Endothelial cell of umbilical vein (primary cell): ENCODE measurements at regions not wholly inside any gene's neighbourhood (a gene's known extent, or its start where the extent isn't known, plus 50 kb on each side); places are given as distances from the start of the nearest gene placed in this dataset.

Experiments
- BruUV-seq: library from RNA; stranded (reverse); fragments of 400-500 nt; replicated peaks from 2 replicates; lab custom pipeline; 2021; lab: Mats Ljungman, UMichigan
- CTCF ChIA-PET: fragments of 300-600, 350-600 bp; sonication (Branson Sonifier 250); formaldehyde crosslinking; loops from one replicate; lab custom pipeline; 2021; ENCODE audit warnings: antibody characterized with exemption, inconsistent platforms; lab: Charles Lee
- POLR2A ChIA-PET: fragments of 300-600, 350-600 bp; sonication (Branson Sonifier 250); formaldehyde crosslinking; loops from one replicate; lab custom pipeline; 2021; ENCODE audit warnings: antibody characterized with exemption, inconsistent platforms; lab: Charles Lee
- DNase-seq: peaks from one replicate; pipeline ENCODE4 v3.0.0-alpha.2; 2011; ENCODE audit warnings: low read depth, low spot score
- FAIRE-seq: peaks from 2 replicates; lab custom pipeline; 2011; peaks lifted over from hg19 to GRCh38; lab: Jason Lieb, UNC
- H2AFZ ChIP-seq: 2 replicates; pipeline ENCODE4 v1.6.0; 2012; ENCODE audit warnings: low read depth, low read length, control low read depth, inconsistent platforms
- H3K27ac ChIP-seq: 2 replicates; pipeline ENCODE4 v1.5.1; 2011; ENCODE audit warnings: low read depth, mild to moderate bottlenecking, control low read depth, low read length, moderate library complexity; ENCODE audit not compliant: insufficient read depth
- H3K27me3 ChIP-seq, 2 experiments: 2 replicates each; pipeline versions ENCODE4 v1.6.0 to v1.6.1; 2011; ENCODE audit warnings: low read length in 2 of 2, mixed read lengths in 1 of 2; ENCODE audit not compliant: control insufficient read depth in 2 of 2, insufficient read depth in 2 of 2
- H3K36me3 ChIP-seq, 2 experiments: 2 replicates in 1 of 2; 3 replicates in 1 of 2; pipeline ENCODE4 v1.5.1; 2011; ENCODE audit warnings: low read length in 2 of 2, mild to moderate bottlenecking in 1 of 2, moderate library complexity in 1 of 2; ENCODE audit not compliant: control insufficient read depth in 2 of 2, insufficient read depth in 2 of 2; ENCODE audit errors: extremely low read depth in 1 of 2
- H3K4me1 ChIP-seq: 3 replicates; pipeline ENCODE4 v1.5.1; 2011; ENCODE audit warnings: mild to moderate bottlenecking, low read length; ENCODE audit not compliant: control insufficient read depth, insufficient read depth; ENCODE audit errors: extremely low read depth
- H3K4me2 ChIP-seq: 2 replicates; pipeline ENCODE4 v1.6.1; 2011; ENCODE audit warnings: low read length, control low read depth, mixed read lengths; ENCODE audit not compliant: insufficient read depth
- H3K4me3 ChIP-seq, 3 experiments: fragments of 200-600 bp in 1 of 3; sonication (generic), shearing (Covaris generic) in 1 of 3; replicated peaks in 1 of 3; 2 replicates each; pipeline ENCODE4 v1.5.1; 2011 to 2016; ENCODE audit warnings: control low read depth in 3 of 3, low read length in 3 of 3, mild to moderate bottlenecking in 2 of 3, inconsistent platforms in 1 of 3, low read depth in 1 of 3, moderate library complexity in 1 of 3; ENCODE audit not compliant: insufficient read depth in 1 of 3
- H3K79me2 ChIP-seq: 2 replicates; pipeline ENCODE4 v1.6.0; 2012; ENCODE audit warnings: low read length, inconsistent platforms; ENCODE audit not compliant: control insufficient read depth, insufficient read depth
- H3K9ac ChIP-seq: replicated peaks from 2 replicates; pipeline ENCODE3; 2011; ENCODE audit warnings: low read length, control low read depth; ENCODE audit not compliant: insufficient read depth; ENCODE audit errors: extremely low read depth
- H3K9me1 ChIP-seq: replicated peaks from 3 replicates; pipeline ENCODE4 v1.6.0; 2011; ENCODE audit warnings: mild to moderate bottlenecking, low read length; ENCODE audit not compliant: control insufficient read depth, insufficient read depth; ENCODE audit errors: extremely low read depth
- H3K9me3 ChIP-seq: replicated peaks from 2 replicates; pipeline ENCODE4 v1.5.1; 2012; ENCODE audit warnings: low read length, inconsistent platforms; ENCODE audit not compliant: control insufficient read depth, insufficient read depth
- H4K20me1 ChIP-seq: replicated peaks from 2 replicates; pipeline ENCODE3; 2011; ENCODE audit warnings: mild to moderate bottlenecking, low read length; ENCODE audit not compliant: control insufficient read depth, insufficient read depth; ENCODE audit errors: extremely low read depth
- EZH2 ChIP-seq: IDR thresholded peaks from 2 replicates; pipeline ENCODE4 v1.6.1; 2012; ENCODE audit warnings: borderline replicate concordance, low read depth, mild to moderate bottlenecking, moderate library complexity, low read length, inconsistent platforms; ENCODE audit not compliant: severe bottlenecking
- FOS ChIP-seq: IDR thresholded peaks from 2 replicates; pipeline ENCODE4 v1.6.1; 2011; ENCODE audit warnings: mild to moderate bottlenecking, low read length, moderate library complexity, borderline replicate concordance; ENCODE audit not compliant: insufficient read depth
- GATA2 ChIP-seq: IDR thresholded peaks from 2 replicates; pipeline ENCODE4 v1.7.0; 2011; ENCODE audit warnings: low read depth, mild to moderate bottlenecking, moderate library complexity, mixed read lengths, low read length; ENCODE audit not compliant: insufficient read length, insufficient read depth
- JUN ChIP-seq: IDR thresholded peaks from 2 replicates; pipeline ENCODE4 v1.6.1; 2011; ENCODE audit warnings: borderline replicate concordance, low read depth; ENCODE audit not compliant: insufficient read length, insufficient read depth
- MYC ChIP-seq: IDR thresholded peaks from one replicate; pipeline ENCODE4 v1.6.1; 2011; ENCODE audit warnings: mild to moderate bottlenecking, low read depth, low read length
- POLR2A ChIP-seq: IDR thresholded peaks from 2 replicates; pipeline ENCODE4 v1.6.1; 2012; ENCODE audit warnings: low read depth, mild to moderate bottlenecking, control low read depth, low read length
- POLR2AphosphoS5 ChIP-seq: IDR thresholded peaks from 2 replicates; pipeline ENCODE4 v1.6.1; 2012; ENCODE audit warnings: low read depth, mild to moderate bottlenecking, control low read depth, low read length, moderate library complexity; ENCODE audit not compliant: insufficient read depth
- dilution Hi-C: fragments of 300-500 bp; cut with MboI; formaldehyde crosslinking; loops from one replicate; pipeline ENCODE4 v1.15.0; 2019; ENCODE audit warnings: low sequenced_read_pairs; ENCODE audit not compliant: extremely low pct_ligation_motif_present
- intact Hi-C: fragments of 100-400 bp; cut with micrococcal nuclease; formaldehyde crosslinking; loops from one replicate; pipeline ENCODE4 v1.10.0; 2022
- TF ChIP-seq, protein P1 (sequence below), 2 donors: IDR thresholded peaks; 1 replicate in 1 of 2; 2 replicates in 1 of 2; pipeline ENCODE4 v1.5.1; 2011; ENCODE audit warnings: low read length in 2 of 2, mild to moderate bottlenecking in 2 of 2, moderate library complexity in 2 of 2, control low read depth in 1 of 2, inconsistent platforms in 1 of 2, low read depth in 1 of 2; ENCODE audit not compliant: insufficient read depth in 1 of 2; ENCODE audit errors: extremely low read depth in 1 of 2
- TF ChIP-seq, protein P2 (sequence below): IDR thresholded peaks from 2 replicates; pipeline ENCODE4 v1.6.1; 2011; ENCODE audit not compliant: insufficient read depth, insufficient read length

DNA sequence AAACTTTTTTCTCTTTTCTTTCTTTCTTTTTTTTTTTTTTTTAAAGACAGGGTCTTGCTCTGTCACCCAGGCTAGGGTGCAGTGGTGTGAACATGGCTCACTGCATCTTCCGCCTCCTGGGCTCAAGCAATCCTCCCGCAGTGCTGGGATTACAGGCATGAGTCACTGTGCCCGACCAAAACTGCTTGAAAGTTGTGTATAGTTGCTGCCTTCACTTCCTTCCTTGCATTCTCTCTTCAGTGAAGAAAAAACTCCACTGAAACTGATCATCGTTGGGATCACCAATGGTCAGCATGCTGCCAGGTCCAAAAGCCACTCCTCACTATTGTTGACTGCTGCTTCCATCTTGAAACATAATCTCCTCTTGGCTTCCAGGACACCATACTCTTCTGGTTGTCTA is 66.6 kb upstream of the CTNNA1 start:
- peak overlapping the region; percentile 1 for H2AFZ ChIP-seq
- CTCF ChIA-PET, result no interaction called here

DNA sequence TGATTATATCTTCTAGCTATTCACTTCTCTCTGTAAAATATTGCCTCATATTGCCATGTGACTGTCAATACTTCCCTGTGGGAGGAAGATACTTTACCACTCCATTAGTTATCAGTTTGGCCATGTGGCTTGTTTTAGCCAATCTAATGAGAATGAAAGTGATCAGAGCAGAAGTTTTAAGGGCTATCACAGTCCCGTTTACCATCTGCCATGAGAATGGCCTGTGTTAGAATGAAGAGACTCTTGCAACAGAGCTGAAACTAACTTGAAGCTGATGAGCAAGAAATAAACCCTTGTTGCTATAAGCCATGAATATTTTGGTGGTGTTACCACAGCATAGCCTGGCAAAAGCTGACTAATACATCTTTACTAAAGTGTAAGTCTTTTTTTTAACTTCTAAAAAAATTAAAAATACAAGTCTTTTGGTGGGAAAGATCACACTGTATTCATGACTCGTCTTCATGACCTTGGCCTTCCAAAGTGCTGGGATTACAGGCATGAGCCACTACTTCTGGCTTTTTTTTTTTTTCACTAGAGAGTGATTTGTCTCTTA is 68.0 kb upstream of the CTNNA1 start:
- Histone ChIP-seq H3K36me3 (no peaks in the 10 kb centered on the region), H3K9me3 (no peaks in the 10 kb centered on the region), H3K9me1 (no peaks in the 10 kb centered on the region), H3K4me2 (no peak overlapping the region), H3K4me3 (no peak overlapping the region), H3K79me2 (no peaks in the 10 kb centered on the region), H3K27ac (no peak overlapping the region), H4K20me1 (no peaks in the 10 kb centered on the region), H3K9ac (no peak overlapping the region), H3K27me3 (peaks cover 0 to 2% of the 10 kb centered on the region in 2 experiments), H2AFZ (no peak overlapping the region), H3K4me1 (peaks cover 5% of the 10 kb centered on the region)
- ChIA-PET POLR2A (no interaction called here), CTCF (no interaction called here)
- no peak for TF ChIP-seq JUN
- TF ChIP-seq POLR2A, result no peak
- no peak for TF ChIP-seq POLR2AphosphoS5
- TF ChIP-seq, protein P1, sequence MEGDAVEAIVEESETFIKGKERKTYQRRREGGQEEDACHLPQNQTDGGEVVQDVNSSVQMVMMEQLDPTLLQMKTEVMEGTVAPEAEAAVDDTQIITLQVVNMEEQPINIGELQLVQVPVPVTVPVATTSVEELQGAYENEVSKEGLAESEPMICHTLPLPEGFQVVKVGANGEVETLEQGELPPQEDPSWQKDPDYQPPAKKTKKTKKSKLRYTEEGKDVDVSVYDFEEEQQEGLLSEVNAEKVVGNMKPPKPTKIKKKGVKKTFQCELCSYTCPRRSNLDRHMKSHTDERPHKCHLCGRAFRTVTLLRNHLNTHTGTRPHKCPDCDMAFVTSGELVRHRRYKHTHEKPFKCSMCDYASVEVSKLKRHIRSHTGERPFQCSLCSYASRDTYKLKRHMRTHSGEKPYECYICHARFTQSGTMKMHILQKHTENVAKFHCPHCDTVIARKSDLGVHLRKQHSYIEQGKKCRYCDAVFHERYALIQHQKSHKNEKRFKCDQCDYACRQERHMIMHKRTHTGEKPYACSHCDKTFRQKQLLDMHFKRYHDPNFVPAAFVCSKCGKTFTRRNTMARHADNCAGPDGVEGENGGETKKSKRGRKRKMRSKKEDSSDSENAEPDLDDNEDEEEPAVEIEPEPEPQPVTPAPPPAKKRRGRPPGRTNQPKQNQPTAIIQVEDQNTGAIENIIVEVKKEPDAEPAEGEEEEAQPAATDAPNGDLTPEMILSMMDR (IDR thresholded peaks at IDR 0.05; ENCODE audit: extremely low read depth in 1 of 2, insufficient read depth in 1 of 2, low read depth in 1 of 2, low read length in 2 of 2), result no peak
- TF ChIP-seq, protein P2, sequence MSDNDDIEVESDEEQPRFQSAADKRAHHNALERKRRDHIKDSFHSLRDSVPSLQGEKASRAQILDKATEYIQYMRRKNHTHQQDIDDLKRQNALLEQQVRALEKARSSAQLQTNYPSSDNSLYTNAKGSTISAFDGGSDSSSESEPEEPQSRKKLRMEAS, result no peak
- no peak for TF ChIP-seq EZH2
- no peak for TF ChIP-seq MYC
- no peak for FAIRE-seq
- intact Hi-C loops, result no loop called here
- dilution Hi-C loops, result no loop called here
- no TSS peak for BruUV-seq
- no peak for DNase-seq

More for the DNA sequence above, 66.6 kb upstream of the CTNNA1 start:
- DNase-seq (peak; percentile 84), FAIRE-seq (peak; percentile 83)
- no peaks in the 10 kb centered on the region for H4K20me1 ChIP-seq
- H3K4me1 ChIP-seq, result peaks cover 5% of the 10 kb centered on the region
- no peak overlapping the region for H3K4me2 ChIP-seq
- peaks cover 0 to 2% of the 10 kb centered on the region in 2 experiments for H3K27me3 ChIP-seq
- dilution Hi-C loops (no loop called here), intact Hi-C loops (no loop called here)
- no peaks in the 10 kb centered on the region for H3K79me2 ChIP-seq
- TF ChIP-seq FOS (peak; percentile 76), POLR2AphosphoS5 (peak; percentile 28), JUN (peak; percentile 57), EZH2 (no peak), POLR2A (no peak), GATA2 (no peak), MYC (no peak)
- TF ChIP-seq, protein P2, result no peak
- no TSS peak for BruUV-seq
- no peak overlapping the region for H3K4me3 ChIP-seq
- no peaks in the 10 kb centered on the region for H3K36me3 ChIP-seq
- POLR2A ChIA-PET, result no interaction called here
- no peaks in the 10 kb centered on the region for H3K9me1 ChIP-seq
- H3K9me3 ChIP-seq, result no peaks in the 10 kb centered on the region
- H3K9ac ChIP-seq, result no peak overlapping the region
- no peak overlapping the region for H3K27ac ChIP-seq
